A673 (cell line): ENCODE measurements at regions not wholly inside any gene's neighbourhood (a gene's known extent, or its start where the extent isn't known, plus 50 kb on each side); places are given as distances from the start of the nearest gene placed in this dataset.

Experiments used
- BruUV-seq: library from RNA; stranded (reverse); fragments of 400-500 nt; replicated peaks from 2 replicates; lab custom pipeline; 2021; lab: Mats Ljungman, UMichigan
- CTCF ChIA-PET: fragments of 300-600 bp; sonication (Branson Sonifier 250); formaldehyde crosslinking; loops from one replicate; lab custom pipeline; 2022; ENCODE audit warnings: antibody characterized with exemption; lab: Charles Lee
- POLR2A ChIA-PET: fragments of 300-600 bp; sonication (Branson Sonifier 250); formaldehyde crosslinking; loops from one replicate; lab custom pipeline; 2022; ENCODE audit warnings: antibody characterized with exemption; ENCODE audit not compliant: low non-redundant PET; lab: Charles Lee
- DNase-seq: peaks from one replicate; pipeline ENCODE4 v3.0.0-alpha.2; 2015; ENCODE audit warnings: low spot score
- H3K27ac ChIP-seq: fragments of 200-600 bp; sonication (generic); 2 replicates; pipeline ENCODE4 v1.5.1; 2016; ENCODE audit warnings: mixed run types, low read depth, mild to moderate bottlenecking, mixed read lengths, antibody characterized with exemption, low read length; ENCODE audit not compliant: poor library complexity, severe bottlenecking
- H3K27me3 ChIP-seq: fragments of 200-600 bp; sonication (generic); replicated peaks from 2 replicates; pipeline ENCODE4 v1.6.1; 2017; ENCODE audit warnings: mixed run types, low read depth, mild to moderate bottlenecking, mixed read lengths, antibody characterized with exemption, low read length; ENCODE audit not compliant: insufficient read depth, poor library complexity
- H3K36me3 ChIP-seq: fragments of 200-600 bp; sonication (generic); 2 replicates; pipeline ENCODE4 v1.6.1; 2016; ENCODE audit warnings: mixed run types, mild to moderate bottlenecking, mixed read lengths, antibody characterized with exemption, low read length; ENCODE audit not compliant: insufficient read depth, poor library complexity, severe bottlenecking
- H3K4me1 ChIP-seq: fragments of 200-600 bp; sonication (generic); 2 replicates; pipeline ENCODE4 v1.6.1; 2017; ENCODE audit warnings: mixed run types, mild to moderate bottlenecking, mixed read lengths, antibody characterized with exemption, low read length; ENCODE audit not compliant: insufficient read depth, poor library complexity, severe bottlenecking
- H3K4me3 ChIP-seq: fragments of 200-600 bp; sonication (generic); 2 replicates; pipeline ENCODE4 v1.5.1; 2016; ENCODE audit warnings: low read depth, mixed run types, mild to moderate bottlenecking, mixed read lengths, low read length; ENCODE audit not compliant: poor library complexity, severe bottlenecking
- H3K9me3 ChIP-seq: fragments of 200-600 bp; sonication (generic); 2 replicates; pipeline ENCODE4 v1.6.1; 2016; ENCODE audit warnings: mixed run types, low read depth, mild to moderate bottlenecking, mixed read lengths, antibody characterized with exemption, low read length; ENCODE audit not compliant: poor library complexity, severe bottlenecking
- EZH2 ChIP-seq: fragments of 200-600 bp; sonication (generic); IDR thresholded peaks from 2 replicates; pipeline ENCODE4 v1.6.1; 2017; ENCODE audit warnings: borderline replicate concordance, low read depth, mild to moderate bottlenecking, mixed read lengths, antibody characterized with exemption, low read length; ENCODE audit not compliant: poor library complexity, severe bottlenecking
- intact Hi-C: fragments of 100-400 bp; cut with micrococcal nuclease; formaldehyde crosslinking; loops from one replicate; pipeline ENCODE4 v1.10.0; 2022; ENCODE audit not compliant: unreplicated experiment
- TF ChIP-seq, protein P1 (sequence below): fragments of 300-800, 200-600 bp; sonication (generic); conservative IDR thresholded peaks from 2 replicates; pipeline ENCODE4 v1.5.1; 2017; ENCODE audit warnings: low read depth, mild to moderate bottlenecking, antibody characterized with exemption, low read length, moderate library complexity, mixed read lengths

DNA sequence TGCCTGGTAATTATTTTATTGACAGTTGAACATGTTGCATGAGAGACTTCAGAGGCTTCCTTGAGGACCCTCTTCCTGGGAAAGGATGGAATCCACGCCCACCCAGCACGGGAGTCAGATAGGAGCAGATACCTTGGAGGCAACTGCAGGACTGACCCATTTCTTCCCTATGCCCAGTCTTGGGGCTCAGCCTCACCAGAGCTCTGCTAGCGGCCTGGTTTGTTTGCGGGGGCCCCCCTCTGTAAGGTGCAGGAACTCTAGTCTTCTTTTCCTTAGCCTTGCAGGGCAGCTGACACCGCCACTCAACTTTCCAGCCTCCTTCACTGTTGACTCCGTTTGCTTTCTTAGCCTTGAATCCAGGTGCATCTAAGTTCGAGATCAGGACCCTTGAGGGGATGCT is 1032.8 kb downstream of the BRD1 start:
- intact Hi-C loops = no loop called here
- BruUV-seq = no TSS peak
- POLR2A ChIA-PET = no interaction called here
- Histone ChIP-seq H3K36me3 (no peaks in the 10 kb centered on the region), H3K4me3 (no peak overlapping the region), H3K27ac (no peak overlapping the region), H3K9me3 (no peaks in the 10 kb centered on the region), H3K4me1 (no peaks in the 10 kb centered on the region), H3K27me3 (no peaks in the 10 kb centered on the region)
- TF ChIP-seq, protein P1, sequence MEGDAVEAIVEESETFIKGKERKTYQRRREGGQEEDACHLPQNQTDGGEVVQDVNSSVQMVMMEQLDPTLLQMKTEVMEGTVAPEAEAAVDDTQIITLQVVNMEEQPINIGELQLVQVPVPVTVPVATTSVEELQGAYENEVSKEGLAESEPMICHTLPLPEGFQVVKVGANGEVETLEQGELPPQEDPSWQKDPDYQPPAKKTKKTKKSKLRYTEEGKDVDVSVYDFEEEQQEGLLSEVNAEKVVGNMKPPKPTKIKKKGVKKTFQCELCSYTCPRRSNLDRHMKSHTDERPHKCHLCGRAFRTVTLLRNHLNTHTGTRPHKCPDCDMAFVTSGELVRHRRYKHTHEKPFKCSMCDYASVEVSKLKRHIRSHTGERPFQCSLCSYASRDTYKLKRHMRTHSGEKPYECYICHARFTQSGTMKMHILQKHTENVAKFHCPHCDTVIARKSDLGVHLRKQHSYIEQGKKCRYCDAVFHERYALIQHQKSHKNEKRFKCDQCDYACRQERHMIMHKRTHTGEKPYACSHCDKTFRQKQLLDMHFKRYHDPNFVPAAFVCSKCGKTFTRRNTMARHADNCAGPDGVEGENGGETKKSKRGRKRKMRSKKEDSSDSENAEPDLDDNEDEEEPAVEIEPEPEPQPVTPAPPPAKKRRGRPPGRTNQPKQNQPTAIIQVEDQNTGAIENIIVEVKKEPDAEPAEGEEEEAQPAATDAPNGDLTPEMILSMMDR = no peak
- TF ChIP-seq EZH2 = no peak
- CTCF ChIA-PET = no interaction called here
- no peak for DNase-seq

DNA sequence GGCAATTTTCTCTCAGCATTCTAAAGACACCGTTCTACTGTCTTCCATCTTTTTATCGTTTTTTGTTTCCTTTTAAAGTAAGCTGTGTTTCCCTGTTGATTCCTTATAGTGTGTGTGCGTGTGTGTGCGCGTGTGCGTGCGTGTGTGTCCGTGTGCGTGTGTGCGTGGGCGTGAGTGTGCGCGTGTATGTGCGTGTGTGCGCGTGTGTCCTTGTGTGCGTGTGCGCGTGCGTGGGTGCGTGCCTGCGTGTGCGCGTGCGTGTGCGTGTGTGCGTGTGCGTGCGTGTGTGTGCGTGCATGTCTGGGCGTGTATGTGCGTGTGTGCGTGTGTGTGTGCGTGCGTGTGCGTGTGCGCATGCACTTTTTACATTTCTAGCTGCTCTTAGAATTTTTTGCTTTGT is 1033.7 kb downstream of the BRD1 start:
- POLR2A ChIA-PET = no interaction called here
- CTCF ChIA-PET = no interaction called here
- Histone ChIP-seq H3K36me3 (no peaks in the 10 kb centered on the region), H3K4me1 (no peaks in the 10 kb centered on the region), H3K4me3 (no peak overlapping the region), H3K9me3 (no peaks in the 10 kb centered on the region), H3K27ac (no peak overlapping the region), H3K27me3 (no peaks in the 10 kb centered on the region)
- TF ChIP-seq, protein P1 = no peak
- no peak for TF ChIP-seq EZH2
- DNase-seq = no peak
- BruUV-seq = no TSS peak
- intact Hi-C loops = no loop called here

DNA sequence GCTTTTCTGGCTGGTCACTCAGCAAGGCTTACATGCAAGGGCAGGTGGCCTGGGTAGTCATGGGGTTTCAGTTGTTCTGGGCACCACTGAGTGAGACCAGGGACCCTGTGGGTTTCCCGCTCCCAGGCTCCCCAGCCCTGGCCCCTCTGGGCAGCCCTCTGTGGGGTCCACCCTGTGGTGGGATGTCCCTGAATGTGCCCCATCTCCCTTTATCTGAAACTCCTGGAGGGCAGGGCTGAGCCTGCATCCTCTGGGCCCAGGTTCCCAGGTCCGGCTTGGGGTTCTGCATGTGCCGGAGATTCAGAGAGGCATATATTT is 1041.0 kb downstream of the BRD1 start:
- intact Hi-C loops = no loop called here

More for the DNA sequence above, 1041.0 kb downstream of the BRD1 start:
- Histone ChIP-seq H3K36me3 (no peaks in the 10 kb centered on the region), H3K4me1 (peaks cover 13% of the 10 kb centered on the region), H3K27ac (peak overlapping the region; percentile 27), H3K9me3 (no peaks in the 10 kb centered on the region), H3K4me3 (no peak overlapping the region), H3K27me3 (no peaks in the 10 kb centered on the region)
- TF ChIP-seq, protein P1 = no peak
- TF ChIP-seq EZH2 = no peak
- BruUV-seq = no TSS peak
- ChIA-PET CTCF (no interaction called here), POLR2A (no interaction called here)
- no peak for DNase-seq
